ENCODE measurements at regions not wholly inside any gene's neighbourhood (a gene's known extent, or its start where the extent isn't known, plus 50 kb on each side); places are given as distances from the start of the nearest gene placed in this dataset.

GRCh38 chr4:23734000-23734399 is 155.8 kb downstream of the PPARGC1A start:
- Histone ChIP-seq H3K4me2 (ENCODE audit: extremely low read depth, insufficient read depth, low read length) (no peak overlapping the region), H3K4me3 (replicated peaks in 1 of 4; ENCODE audit: control extremely low read depth in 1 of 4, insufficient read depth in 1 of 4, low read depth in 3 of 4, low read length in 4 of 4) (no peak overlapping the region), H3K27me3 (ENCODE audit: control insufficient read depth, insufficient read depth, low read length) (no peaks in the 10 kb centered on the region), H3K4me1 (ENCODE audit: control insufficient read depth, extremely low read depth, insufficient read depth, low read length) (no peaks in the 10 kb centered on the region), H3K9me3 (ENCODE audit: control insufficient read depth, insufficient read depth, low read depth, low read length) (no peaks in the 10 kb centered on the region), H3K36me3 (ENCODE audit: control insufficient read depth, insufficient read depth, low read length) (no peaks in the 10 kb centered on the region), H3K79me2 (ENCODE audit: control insufficient read depth, insufficient read depth, low read length) (no peaks in the 10 kb centered on the region), H3K27ac (ENCODE audit: insufficient read depth, low read length) (no peak overlapping the region), H4K20me1 (ENCODE audit: control insufficient read depth, extremely low read depth, insufficient read depth, low read length) (no peaks in the 10 kb centered on the region), H3K9ac (ENCODE audit: insufficient read depth, low read length) (no peak overlapping the region), H2AFZ (ENCODE audit: low read length) (no peak overlapping the region)
- TF ChIP-seq CTCF (conservative IDR thresholded peaks at IDR 0.05 in 1 of 2, IDR thresholded peaks at IDR 0.05 in 1 of 2; ENCODE audit: low read depth in 1 of 2, low read length in 2 of 2) (no peak), EZH2 (IDR thresholded peaks at IDR 0.05; ENCODE audit: low read length, missing control alignments) (no peak)
- DNase-seq (ENCODE audit: low read depth in 2 of 2) = no peak

GRCh38 chr4:23733476-23733875 is 156.4 kb downstream of the PPARGC1A start:
- Histone ChIP-seq H3K4me3 (replicated peaks in 1 of 4; ENCODE audit: control extremely low read depth in 1 of 4, insufficient read depth in 1 of 4, low read depth in 3 of 4, low read length in 4 of 4) (no peak overlapping the region), H3K79me2 (ENCODE audit: control insufficient read depth, insufficient read depth, low read length) (no peaks in the 10 kb centered on the region), H2AFZ (ENCODE audit: low read length) (no peak overlapping the region), H4K20me1 (ENCODE audit: control insufficient read depth, extremely low read depth, insufficient read depth, low read length) (no peaks in the 10 kb centered on the region), H3K4me2 (ENCODE audit: extremely low read depth, insufficient read depth, low read length) (no peak overlapping the region), H3K36me3 (ENCODE audit: control insufficient read depth, insufficient read depth, low read length) (no peaks in the 10 kb centered on the region), H3K27ac (ENCODE audit: insufficient read depth, low read length) (no peak overlapping the region), H3K4me1 (ENCODE audit: control insufficient read depth, extremely low read depth, insufficient read depth, low read length) (peaks cover 2% of the 10 kb centered on the region), H3K9me3 (ENCODE audit: control insufficient read depth, insufficient read depth, low read depth, low read length) (no peaks in the 10 kb centered on the region), H3K27me3 (ENCODE audit: control insufficient read depth, insufficient read depth, low read length) (no peaks in the 10 kb centered on the region), H3K9ac (ENCODE audit: insufficient read depth, low read length) (no peak overlapping the region)
- no peak for DNase-seq (ENCODE audit: low read depth in 2 of 2)
- TF ChIP-seq EZH2 (IDR thresholded peaks at IDR 0.05; ENCODE audit: low read length, missing control alignments) (no peak), CTCF (conservative IDR thresholded peaks at IDR 0.05 in 1 of 2, IDR thresholded peaks at IDR 0.05 in 1 of 2; ENCODE audit: low read depth in 1 of 2, low read length in 2 of 2) (no peak)

- no peak for DNase-seq (ENCODE audit: low read depth in 2 of 2)
- no peak overlapping the region for H3K9ac ChIP-seq (ENCODE audit: insufficient read depth, low read length)
- H4K20me1 ChIP-seq (ENCODE audit: control insufficient read depth, extremely low read depth, insufficient read depth, low read length) = no peaks in the 10 kb centered on the region
- no peak overlapping the region for H3K27ac ChIP-seq (ENCODE audit: insufficient read depth, low read length)
- no peak overlapping the region for H3K4me3 ChIP-seq (replicated peaks in 1 of 4; ENCODE audit: control extremely low read depth in 1 of 4, insufficient read depth in 1 of 4, low read depth in 3 of 4, low read length in 4 of 4)
- H3K79me2 ChIP-seq (ENCODE audit: control insufficient read depth, insufficient read depth, low read length) = no peaks in the 10 kb centered on the region
- H3K9me3 ChIP-seq (ENCODE audit: control insufficient read depth, insufficient read depth, low read depth, low read length) = no peaks in the 10 kb centered on the region
- H3K4me1 ChIP-seq (ENCODE audit: control insufficient read depth, extremely low read depth, insufficient read depth, low read length) = peaks cover 2% of the 10 kb centered on the region
- no peaks in the 10 kb centered on the region for H3K27me3 ChIP-seq (ENCODE audit: control insufficient read depth, insufficient read depth, low read length)
- H2AFZ ChIP-seq (ENCODE audit: low read length) = no peak overlapping the region
- H3K36me3 ChIP-seq (ENCODE audit: control insufficient read depth, insufficient read depth, low read length) = no peaks in the 10 kb centered on the region
- no peak overlapping the region for H3K4me2 ChIP-seq (ENCODE audit: extremely low read depth, insufficient read depth, low read length)
- TF ChIP-seq EZH2 (IDR thresholded peaks at IDR 0.05; ENCODE audit: low read length, missing control alignments) (no peak), CTCF (conservative IDR thresholded peaks at IDR 0.05 in 1 of 2, IDR thresholded peaks at IDR 0.05 in 1 of 2; ENCODE audit: low read depth in 1 of 2, low read length in 2 of 2) (no peak)
Observed at GRCh38 chr4:23730998-23731397, 158.8 kb downstream of the PPARGC1A start.

All from fibroblast of lung (primary cell).